SK-N-MC (cell line): ENCODE measurements at regions not wholly inside any gene's neighbourhood (a gene's known extent, or its start where the extent isn't known, plus 50 kb on each side); places are given as distances from the start of the nearest gene placed in this dataset.

Source experiments
- EZH2 ChIP-seq: fragments of 200-600 bp; sonication (generic); IDR thresholded peaks from one replicate; pipeline ENCODE4 v1.6.1; 2017; ENCODE audit warnings: antibody characterized with exemption
- FOXP2 ChIP-seq: optimal IDR thresholded peaks from 2 replicates; pipeline ENCODE3; 2011; ENCODE audit warnings: mild to moderate bottlenecking, moderate library complexity; ENCODE audit not compliant: insufficient read depth; ENCODE audit errors: extremely low read length, control extremely low read depth
- POLR2AphosphoS5 ChIP-seq: IDR thresholded peaks from 2 replicates; pipeline ENCODE4 v1.6.1; 2012; ENCODE audit warnings: mild to moderate bottlenecking, low read depth, low read length, borderline replicate concordance

GRCh38 chr11:23620617-23621016 lies 760.3 kb upstream of the CCDC179 start:
- TF ChIP-seq POLR2AphosphoS5 (no peak), EZH2 (no peak), FOXP2 (no peak)
